K562 (cell line): ENCODE measurements at regions not wholly inside any gene's neighbourhood (a gene's known extent, or its start where the extent isn't known, plus 50 kb on each side); places are given as distances from the start of the nearest gene placed in this dataset.

ENCODE experiments used
- HSF4 ChIP-seq: fragments of 250-450 bp; sonication (Bioruptor Pico); IDR thresholded peaks from 2 replicates; pipeline ENCODE4 v2.1.2; 2022; ENCODE audit warnings: mild to moderate bottlenecking, moderate library complexity, borderline replicate concordance
- MCM2 ChIP-seq: fragments of 450-650 bp; IDR thresholded peaks from 2 replicates; pipeline ENCODE4 v1.6.1; 2017; ENCODE audit warnings: low read depth, mild to moderate bottlenecking
- MXI1 ChIP-seq: IDR thresholded peaks from 2 replicates; pipeline ENCODE4 v1.6.1; 2011; ENCODE audit warnings: low read depth, mild to moderate bottlenecking, improper control_type of control experiment, low read length
- NR2C1 ChIP-seq, 2 experiments: fragments of 450-650 bp; IDR thresholded peaks; 2 replicates each; pipeline ENCODE4 v1.6.1; 2017; ENCODE audit warnings: mild to moderate bottlenecking in 2 of 2, antibody characterized with exemption in 1 of 2, inconsistent platforms in 1 of 2, missing compliant biosample characterization in 1 of 2, missing genetic modification characterization in 1 of 2
- POLR2A ChIP-seq: fragments of 450-650 bp; conservative IDR thresholded peaks from 2 replicates; pipeline ENCODE4 v1.6.1; 2016
- RERE ChIP-seq: sonication (generic); formaldehyde crosslinking; IDR thresholded peaks from 2 replicates; pipeline ENCODE4 v1.8.0; 2023; ENCODE audit warnings: missing genetic modification reagents, mild to moderate bottlenecking, borderline replicate concordance
- RFX1 ChIP-seq: fragments of 450-650 bp; IDR thresholded peaks from 2 replicates; pipeline ENCODE4 v1.6.1; 2016; ENCODE audit warnings: mild to moderate bottlenecking, moderate library complexity
- ZKSCAN1 ChIP-seq: fragments of 150-350 bp; IDR thresholded peaks from 2 replicates; pipeline ENCODE4 v1.6.1; 2016; ENCODE audit warnings: low read depth, low read length
- ZNF217 ChIP-seq: sonication (generic); formaldehyde crosslinking; IDR thresholded peaks from 2 replicates; pipeline ENCODE4 v1.8.0; 2022; ENCODE audit warnings: mild to moderate bottlenecking, missing genetic modification reagents
- ZNF311 ChIP-seq: fragments of 250-450 bp; sonication (Bioruptor Pico); IDR thresholded peaks from 2 replicates; pipeline ENCODE4 v1.4.0; 2020; ENCODE audit warnings: mild to moderate bottlenecking, moderate library complexity
- TF ChIP-seq, protein P1 (sequence below), 3 experiments: fragments of 200-800 bp in 1 of 3; sonication (Bioruptor generic) in 1 of 3; sonication (generic) in 1 of 3; formaldehyde crosslinking in 1 of 3; IDR thresholded peaks; 2 replicates each; pipeline versions ENCODE4 v1.6.1 to v1.8.0; 2016 to 2022; ENCODE audit warnings: mild to moderate bottlenecking in 2 of 3, missing compliant biosample characterization in 2 of 3, missing genetic modification characterization in 2 of 3, missing genetic modification reagents in 1 of 3
- TF ChIP-seq, protein P2 (sequence below): fragments of 150-350 bp; conservative IDR thresholded peaks from 2 replicates; pipeline ENCODE4 v1.6.1; 2014; ENCODE audit warnings: low read length
- TF ChIP-seq, protein P3 (sequence below), 3 experiments: IDR thresholded peaks in 2 of 3; conservative IDR thresholded peaks in 1 of 3; 2 replicates each; pipeline ENCODE4 v1.5.1; 2011 to 2012; ENCODE audit warnings: low read length in 3 of 3, mild to moderate bottlenecking in 3 of 3, control low read depth in 2 of 3, improper control_type of control experiment in 1 of 3, inconsistent platforms in 1 of 3, low read depth in 1 of 3, mixed read lengths in 1 of 3, moderate library complexity in 1 of 3; ENCODE audit not compliant: insufficient read depth in 2 of 3

DNA sequence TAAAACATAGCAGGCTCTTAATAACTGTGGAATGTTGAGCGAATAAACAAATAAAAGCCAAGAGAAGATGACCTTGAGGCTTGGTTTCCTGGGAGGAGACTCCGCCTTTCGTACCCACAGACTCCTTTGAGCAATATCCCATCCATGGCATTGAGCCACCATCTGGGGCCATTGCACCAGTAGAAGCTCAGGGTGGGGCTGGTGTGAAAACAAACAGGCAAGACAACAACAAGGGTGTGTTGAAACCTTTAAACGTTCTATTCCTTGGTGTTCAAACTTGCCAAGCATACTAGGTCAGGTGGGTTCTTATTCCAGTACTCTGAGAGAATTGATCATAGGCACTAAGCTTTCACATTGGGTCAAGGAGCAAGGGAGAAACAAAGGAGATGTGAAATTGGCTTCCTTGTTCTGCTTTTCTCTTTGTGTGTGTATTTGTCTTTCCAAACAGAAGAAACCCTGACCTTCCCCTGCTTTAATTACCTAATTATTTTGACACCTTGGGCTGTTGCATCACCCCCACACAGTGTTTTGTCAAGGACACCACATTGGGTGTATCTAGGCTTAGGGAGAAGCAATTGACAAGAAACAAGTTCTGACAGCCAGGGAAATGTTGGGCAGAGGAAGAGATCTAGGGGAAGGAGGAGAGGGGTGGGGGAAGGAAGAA, 105.1 kb upstream of the BCL6 start:
- TF ChIP-seq MXI1 (no peak), POLR2A (no peak), ZKSCAN1 (no peak), ZNF217 (no peak), ZNF311 (CRISPR knock-in tag) (no peak), RERE (no peak), RFX1 (no peak), MCM2 (no peak), NR2C1 (IDR thresholded peaks at IDR 0.05) (no peak), NR2C1 (tag; IDR thresholded peaks at IDR 0.05) (no peak), HSF4 (CRISPR knock-in tag) (no peak)
- TF ChIP-seq, protein P1, sequence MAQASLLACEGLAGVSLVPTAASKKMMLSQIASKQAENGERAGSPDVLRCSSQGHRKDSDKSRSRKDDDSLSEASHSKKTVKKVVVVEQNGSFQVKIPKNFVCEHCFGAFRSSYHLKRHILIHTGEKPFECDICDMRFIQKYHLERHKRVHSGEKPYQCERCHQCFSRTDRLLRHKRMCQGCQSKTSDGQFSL (CRISPR knock-in tag; IDR thresholded peaks at IDR 0.05), result no peak
- TF ChIP-seq, protein P1 (tag; IDR thresholded peaks at IDR 0.05), result no peak
- TF ChIP-seq, protein P2, sequence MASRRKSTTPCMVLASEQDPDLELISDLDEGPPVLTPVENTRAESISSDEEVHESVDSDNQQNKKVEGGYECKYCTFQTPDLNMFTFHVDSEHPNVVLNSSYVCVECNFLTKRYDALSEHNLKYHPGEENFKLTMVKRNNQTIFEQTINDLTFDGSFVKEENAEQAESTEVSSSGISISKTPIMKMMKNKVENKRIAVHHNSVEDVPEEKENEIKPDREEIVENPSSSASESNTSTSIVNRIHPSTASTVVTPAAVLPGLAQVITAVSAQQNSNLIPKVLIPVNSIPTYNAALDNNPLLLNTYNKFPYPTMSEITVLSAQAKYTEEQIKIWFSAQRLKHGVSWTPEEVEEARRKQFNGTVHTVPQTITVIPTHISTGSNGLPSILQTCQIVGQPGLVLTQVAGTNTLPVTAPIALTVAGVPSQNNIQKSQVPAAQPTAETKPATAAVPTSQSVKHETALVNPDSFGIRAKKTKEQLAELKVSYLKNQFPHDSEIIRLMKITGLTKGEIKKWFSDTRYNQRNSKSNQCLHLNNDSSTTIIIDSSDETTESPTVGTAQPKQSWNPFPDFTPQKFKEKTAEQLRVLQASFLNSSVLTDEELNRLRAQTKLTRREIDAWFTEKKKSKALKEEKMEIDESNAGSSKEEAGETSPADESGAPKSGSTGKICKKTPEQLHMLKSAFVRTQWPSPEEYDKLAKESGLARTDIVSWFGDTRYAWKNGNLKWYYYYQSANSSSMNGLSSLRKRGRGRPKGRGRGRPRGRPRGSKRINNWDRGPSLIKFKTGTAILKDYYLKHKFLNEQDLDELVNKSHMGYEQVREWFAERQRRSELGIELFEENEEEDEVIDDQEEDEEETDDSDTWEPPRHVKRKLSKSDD, result no peak
- TF ChIP-seq, protein P3, sequence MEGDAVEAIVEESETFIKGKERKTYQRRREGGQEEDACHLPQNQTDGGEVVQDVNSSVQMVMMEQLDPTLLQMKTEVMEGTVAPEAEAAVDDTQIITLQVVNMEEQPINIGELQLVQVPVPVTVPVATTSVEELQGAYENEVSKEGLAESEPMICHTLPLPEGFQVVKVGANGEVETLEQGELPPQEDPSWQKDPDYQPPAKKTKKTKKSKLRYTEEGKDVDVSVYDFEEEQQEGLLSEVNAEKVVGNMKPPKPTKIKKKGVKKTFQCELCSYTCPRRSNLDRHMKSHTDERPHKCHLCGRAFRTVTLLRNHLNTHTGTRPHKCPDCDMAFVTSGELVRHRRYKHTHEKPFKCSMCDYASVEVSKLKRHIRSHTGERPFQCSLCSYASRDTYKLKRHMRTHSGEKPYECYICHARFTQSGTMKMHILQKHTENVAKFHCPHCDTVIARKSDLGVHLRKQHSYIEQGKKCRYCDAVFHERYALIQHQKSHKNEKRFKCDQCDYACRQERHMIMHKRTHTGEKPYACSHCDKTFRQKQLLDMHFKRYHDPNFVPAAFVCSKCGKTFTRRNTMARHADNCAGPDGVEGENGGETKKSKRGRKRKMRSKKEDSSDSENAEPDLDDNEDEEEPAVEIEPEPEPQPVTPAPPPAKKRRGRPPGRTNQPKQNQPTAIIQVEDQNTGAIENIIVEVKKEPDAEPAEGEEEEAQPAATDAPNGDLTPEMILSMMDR (IDR thresholded peaks at IDR 0.05 in 2 of 3, conservative IDR thresholded peaks at IDR 0.05 in 1 of 3; ENCODE audit: insufficient read depth in 2 of 3, low read depth in 1 of 3, low read length in 3 of 3), result no peak
